AG08395 (cell line): ENCODE measurements at regions not wholly inside any gene's neighbourhood (a gene's known extent, or its start where the extent isn't known, plus 50 kb on each side); places are given as distances from the start of the nearest gene placed in this dataset.
"Not testable (repeated sequence)": the region's sequence is repeated elsewhere in the genome, so short reads cannot be mapped to it uniquely, and the experiment has no call there.

Source experiments
- DNase-seq: peaks from one replicate; pipeline ENCODE4 v3.0.0; 2012; ENCODE audit warnings: mixed read lengths, low spot score

GRCh38 chr2:56803596-56803995 lies 619.8 kb downstream of the CCDC85A start:
- no peak for DNase-seq

GRCh38 chr2:56806924-56807323 lies 623.1 kb downstream of the CCDC85A start:
- no peak for DNase-seq

- no peak for DNase-seq
These were observed 624.1 kb downstream of the CCDC85A start for GRCh38 chr2:56807861-56808260.

- no peak for DNase-seq
These were observed 627.6 kb downstream of the CCDC85A start for GRCh38 chr2:56811401-56811800.

- DNase-seq: no peak
These were observed 628.6 kb downstream of the CCDC85A start for GRCh38 chr2:56812432-56812831.

- no peak for DNase-seq
These were observed 629.7 kb downstream of the CCDC85A start for GRCh38 chr2:56813490-56813889.

- no peak for DNase-seq
These were observed 632.9 kb downstream of the CCDC85A start for GRCh38 chr2:56816666-56817065.

GRCh38 chr2:56831780-56832179 lies 648.0 kb downstream of the CCDC85A start:
- no peak for DNase-seq

- DNase-seq: no peak
These were observed 650.9 kb downstream of the CCDC85A start for GRCh38 chr2:56834686-56835085.

GRCh38 chr2:56840009-56840408 lies 656.2 kb downstream of the CCDC85A start:
- not testable (repeated sequence) for DNase-seq

GRCh38 chr2:56860991-56861390 lies 677.2 kb downstream of the CCDC85A start:
- DNase-seq: no peak

GRCh38 chr2:56871644-56872043 lies 687.9 kb downstream of the CCDC85A start:
- DNase-seq: no peak

GRCh38 chr2:56874717-56875116 lies 690.9 kb downstream of the CCDC85A start:
- DNase-seq: no peak

GRCh38 chr2:56889738-56890137 lies 705.9 kb downstream of the CCDC85A start:
- DNase-seq: no peak

GRCh38 chr2:56892382-56892781 lies 708.6 kb downstream of the CCDC85A start:
- DNase-seq: no peak

- peak; percentile 27 for DNase-seq
These were observed 715.2 kb downstream of the CCDC85A start for GRCh38 chr2:56898986-56899385.

GRCh38 chr2:56912490-56912889 lies 728.7 kb downstream of the CCDC85A start:
- DNase-seq: no peak

- DNase-seq: no peak
These were observed 735.0 kb downstream of the CCDC85A start for GRCh38 chr2:56918790-56919189.

- DNase-seq: no peak
These were observed 750.2 kb downstream of the CCDC85A start for GRCh38 chr2:56933976-56934375.

GRCh38 chr2:56934866-56935265 lies 751.1 kb downstream of the CCDC85A start:
- DNase-seq: no peak

GRCh38 chr2:56940054-56940453 lies 756.3 kb downstream of the CCDC85A start:
- DNase-seq: no peak

GRCh38 chr2:56952871-56953270 lies 769.1 kb downstream of the CCDC85A start:
- no peak for DNase-seq

GRCh38 chr2:56960581-56960980 lies 776.8 kb downstream of the CCDC85A start:
- DNase-seq: no peak

GRCh38 chr2:56962673-56963072 lies 778.9 kb downstream of the CCDC85A start:
- no peak for DNase-seq

- no peak for DNase-seq
These were observed 785.7 kb downstream of the CCDC85A start for GRCh38 chr2:56969513-56969912.
